CD4-positive, alpha-beta T cell treated with Interleukin-17A for 1 hour (primary cell): ENCODE measurements at regions not wholly inside any gene's neighbourhood (a gene's known extent, or its start where the extent isn't known, plus 50 kb on each side); places are given as distances from the start of the nearest gene placed in this dataset.
"Not testable (repeated sequence)": the region's sequence is repeated elsewhere in the genome, so short reads cannot be mapped to it uniquely, and the experiment has no call there.

ENCODE experiments used
- DNase-seq: peaks from one replicate; pipeline ENCODE4 v3.0.0-alpha.2; 2020

DNA sequence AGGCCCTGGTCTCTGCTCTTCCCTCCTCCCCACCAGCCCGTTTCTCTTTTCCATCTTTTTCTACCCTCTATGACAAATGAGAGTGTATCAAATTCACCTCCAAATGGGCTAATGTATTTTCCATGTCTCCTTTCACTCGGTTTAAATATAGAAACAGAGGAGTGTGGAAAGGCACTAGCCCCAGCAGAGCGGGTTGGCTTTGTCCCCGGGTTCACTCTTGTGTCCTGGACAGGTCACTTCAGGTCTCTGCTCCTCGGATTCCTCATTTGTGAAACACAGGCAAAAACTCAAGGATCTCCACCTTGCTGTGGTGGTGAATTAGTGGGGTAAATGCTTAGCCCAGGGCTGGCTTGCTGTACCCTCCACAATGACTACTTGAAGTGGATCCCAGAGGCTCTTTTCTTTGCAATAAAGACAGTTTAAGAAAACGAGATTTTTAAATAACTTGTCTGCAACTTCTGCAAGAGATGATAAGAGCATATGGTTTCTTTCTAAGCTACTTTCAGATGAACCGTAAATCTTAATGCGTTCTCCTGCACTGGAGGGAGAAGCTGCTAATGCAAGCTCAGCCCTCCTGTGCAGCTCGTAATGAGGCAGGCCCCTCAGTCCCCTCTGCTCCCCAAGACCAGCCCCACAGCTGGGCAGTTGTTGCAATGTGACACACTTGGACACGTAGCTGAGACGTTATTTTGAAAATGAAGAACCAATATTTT lies 292.9 kb downstream of the THBS2 start:
- no peak for DNase-seq

DNA sequence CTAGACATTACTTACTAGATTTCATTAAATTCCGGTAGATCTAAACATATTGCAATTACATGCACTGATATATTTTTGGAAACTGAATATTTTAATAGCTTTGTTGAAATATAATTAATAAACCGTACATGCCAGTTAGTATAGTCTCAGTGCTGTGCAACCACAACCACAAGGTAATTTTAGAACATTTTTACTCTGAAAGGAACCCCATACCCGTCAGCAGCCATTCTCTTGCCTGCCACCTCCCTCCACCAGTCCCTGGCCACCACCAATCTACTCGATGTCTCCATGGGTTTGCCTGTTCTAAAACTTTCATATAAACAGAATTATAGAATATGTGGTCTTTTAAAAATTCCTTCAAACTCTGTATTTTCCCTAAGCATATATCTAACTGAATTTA lies 293.9 kb downstream of the THBS2 start:
- DNase-seq, result no peak

DNA sequence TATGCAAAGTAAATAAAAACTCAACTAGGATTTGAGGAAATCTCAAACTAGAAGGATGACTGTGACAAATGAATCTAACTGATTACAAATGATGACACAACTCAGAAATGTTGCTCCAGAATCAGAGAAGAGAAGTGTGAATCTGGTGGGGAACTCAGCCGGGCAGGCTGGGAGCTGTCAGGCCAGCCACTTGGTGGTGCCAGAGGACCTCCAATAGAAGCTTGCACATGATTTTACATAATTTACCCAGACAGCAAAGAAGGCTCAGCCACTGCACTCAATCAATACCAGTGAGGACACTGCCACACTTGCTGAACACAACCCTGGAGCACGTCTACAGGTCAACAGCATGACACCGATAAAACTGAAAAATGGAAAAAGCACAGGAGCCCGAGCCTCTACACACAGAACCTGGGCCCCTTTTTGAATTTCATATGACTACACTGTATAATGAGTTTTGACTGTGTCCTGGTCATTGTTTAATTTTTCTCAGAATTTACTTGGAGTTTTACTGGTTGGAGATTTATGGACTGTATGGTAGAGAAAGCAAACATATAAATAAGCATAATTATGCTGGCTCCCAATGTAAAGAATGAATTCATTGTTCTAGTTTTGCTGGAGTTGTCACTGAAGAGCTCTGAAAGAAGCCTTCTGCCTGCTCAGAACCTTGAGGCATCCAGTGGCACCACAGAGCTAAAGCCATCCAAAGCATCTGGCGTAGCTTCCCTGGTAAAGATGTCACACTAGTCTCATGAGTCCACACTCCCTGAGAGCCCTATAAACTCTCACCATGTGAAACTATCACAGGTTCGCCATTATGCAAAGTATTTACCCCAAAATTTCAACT lies 296.5 kb downstream of the THBS2 start:
- peak; percentile 41 for DNase-seq

DNA sequence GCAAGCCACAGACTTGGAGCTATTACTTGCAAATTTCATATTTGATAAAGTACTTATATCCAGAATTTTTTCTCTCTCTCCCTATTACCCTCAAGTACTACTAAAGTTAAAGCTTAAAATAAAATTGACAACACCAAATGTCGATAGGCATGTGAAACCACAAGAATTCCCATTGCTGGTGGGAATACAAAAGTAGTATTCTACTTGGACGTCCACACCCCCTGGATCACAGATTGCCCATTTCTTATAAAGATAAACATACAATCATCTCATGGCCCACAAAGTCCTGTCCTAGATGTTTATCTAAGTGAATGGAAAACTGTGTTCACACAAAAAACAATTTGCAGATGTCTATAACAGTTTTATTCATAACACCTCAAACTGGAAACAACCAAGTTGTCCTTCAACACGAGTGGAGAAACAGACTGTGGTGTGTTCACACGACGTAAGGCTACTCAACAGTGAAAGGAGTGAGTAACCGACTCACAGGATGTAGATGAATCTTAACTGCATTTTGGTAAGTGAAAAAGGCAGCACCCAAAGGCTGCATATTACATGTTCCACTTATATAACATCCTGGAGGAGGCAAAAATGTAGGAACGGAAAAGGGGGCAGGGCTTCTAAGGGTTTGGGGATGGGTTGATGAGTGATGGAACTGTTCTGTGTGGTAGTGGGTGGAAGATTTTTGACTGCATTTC lies 297.4 kb downstream of the THBS2 start:
- DNase-seq, result no peak

DNA sequence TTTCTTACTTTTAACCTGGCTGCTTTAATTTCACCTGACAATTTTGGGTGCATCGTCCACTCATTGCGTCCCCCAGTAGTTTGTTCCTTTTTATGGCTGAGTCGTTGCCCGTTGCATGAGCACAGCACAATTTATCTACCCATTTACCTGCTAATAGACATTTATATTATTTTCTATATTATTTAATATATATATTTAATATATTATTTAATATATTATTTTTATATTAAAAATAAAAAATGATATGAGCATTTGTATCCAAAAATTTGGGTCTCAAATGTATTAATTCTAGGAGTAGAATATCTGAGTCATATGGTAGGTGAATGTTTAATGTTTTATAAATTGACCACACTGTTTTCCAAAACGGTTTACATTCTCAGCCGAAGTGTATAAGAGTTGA lies 300.2 kb downstream of the THBS2 start:
- DNase-seq, result no peak

DNA sequence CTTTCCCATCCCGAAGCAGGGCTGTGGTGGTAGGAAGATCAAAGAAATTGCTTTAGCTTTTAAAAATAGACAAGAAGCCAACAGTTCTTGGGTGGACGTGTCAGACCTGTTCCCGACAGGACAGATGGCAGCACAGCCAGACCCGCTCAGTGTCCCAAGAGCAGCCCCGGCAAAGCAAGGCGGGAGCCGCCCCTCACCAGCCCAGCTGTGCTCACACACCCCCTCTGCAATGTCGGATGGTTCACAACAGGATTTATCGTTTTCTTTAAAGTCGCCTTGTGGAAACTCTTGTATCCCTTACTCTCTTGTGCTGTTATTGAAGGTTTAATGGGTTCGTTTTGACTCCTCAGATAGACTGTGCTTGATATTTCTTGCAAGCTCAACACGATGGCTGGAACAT lies 302.4 kb downstream of the THBS2 start:
- no peak for DNase-seq

DNA sequence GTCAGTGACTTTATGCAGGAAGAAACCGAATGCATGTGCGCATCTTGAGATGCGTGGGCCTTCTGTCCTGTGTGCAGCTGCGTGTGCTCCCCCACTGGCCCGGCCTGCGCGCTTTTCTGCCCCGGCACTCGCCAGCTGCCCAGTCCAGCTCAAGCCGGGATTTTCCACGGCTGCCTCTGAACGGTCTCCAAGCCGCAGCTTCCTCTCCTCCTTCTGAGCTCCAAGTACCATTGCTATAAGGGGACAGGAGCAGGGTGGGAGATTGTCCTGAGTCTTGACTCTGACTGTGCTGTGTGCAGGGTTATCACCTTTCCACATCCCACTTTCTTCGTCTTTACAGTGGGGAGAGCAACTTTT lies 302.8 kb downstream of the THBS2 start:
- no peak for DNase-seq

DNA sequence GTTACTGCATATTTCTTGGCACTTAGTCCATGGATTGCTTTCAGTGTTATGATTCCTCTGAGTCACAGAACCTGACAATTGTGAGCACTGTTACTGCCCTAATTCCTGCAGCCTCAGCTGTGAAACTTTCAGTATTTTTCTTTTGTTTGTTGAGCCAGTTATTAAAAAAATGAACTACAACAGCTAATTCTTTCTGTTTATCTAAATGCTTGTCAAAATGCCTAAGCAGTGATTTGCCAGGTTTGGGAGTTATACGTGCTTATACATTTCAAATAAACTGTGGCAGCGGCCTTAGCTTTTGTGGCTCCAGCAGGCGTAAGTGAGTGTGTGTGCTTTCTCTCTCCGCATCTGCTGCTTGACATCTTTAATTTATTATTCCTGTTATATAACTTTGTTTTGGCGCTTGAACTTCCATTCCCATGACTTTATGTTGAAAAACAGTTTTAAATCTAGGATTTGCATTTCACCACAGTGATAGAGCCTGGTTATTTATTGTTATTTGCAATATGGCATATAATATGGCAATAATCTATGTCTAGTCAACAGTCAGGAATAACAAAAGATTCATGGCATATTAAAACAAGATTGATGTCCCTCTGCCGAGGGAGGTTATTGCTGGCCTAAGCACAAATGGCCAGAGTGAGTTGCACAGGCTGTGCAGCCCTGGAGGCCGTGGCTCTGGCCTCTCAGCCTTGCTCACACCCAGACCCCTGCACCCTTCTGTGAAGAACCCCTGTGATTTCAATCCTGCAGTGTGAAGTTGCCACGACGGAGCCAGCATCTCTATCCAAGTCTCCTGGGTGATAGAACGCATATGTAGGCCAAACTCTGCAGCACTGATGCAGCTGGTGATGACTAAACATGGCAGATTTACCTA lies 303.4 kb downstream of the THBS2 start:
- no peak for DNase-seq

DNA sequence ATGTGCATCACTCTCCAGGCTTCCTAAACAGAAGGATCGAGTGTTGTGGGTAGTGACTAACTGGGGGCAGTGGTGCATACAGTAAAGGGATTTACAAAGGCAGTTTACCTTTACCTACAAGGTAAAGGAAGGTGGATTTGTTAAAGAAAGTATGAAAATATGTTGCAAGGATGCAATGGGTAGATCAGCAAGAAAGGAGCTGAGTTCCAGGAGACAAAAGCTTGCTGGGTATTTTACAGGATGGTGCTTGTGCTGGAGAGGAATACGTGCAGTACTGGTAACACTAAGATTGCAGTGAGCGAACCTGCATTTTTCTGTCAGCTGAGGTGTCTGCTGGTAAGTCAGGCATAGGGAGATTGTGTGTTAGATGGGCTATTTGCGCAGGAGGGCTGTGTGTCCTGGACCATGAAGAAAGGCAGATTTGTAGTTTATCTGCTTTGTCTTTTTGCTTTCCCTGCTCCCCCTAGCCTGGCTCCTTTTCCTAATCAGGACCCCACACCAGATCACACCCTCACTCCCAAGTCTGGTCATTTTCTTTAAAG lies 304.6 kb downstream of the THBS2 start:
- DNase-seq, result no peak

DNA sequence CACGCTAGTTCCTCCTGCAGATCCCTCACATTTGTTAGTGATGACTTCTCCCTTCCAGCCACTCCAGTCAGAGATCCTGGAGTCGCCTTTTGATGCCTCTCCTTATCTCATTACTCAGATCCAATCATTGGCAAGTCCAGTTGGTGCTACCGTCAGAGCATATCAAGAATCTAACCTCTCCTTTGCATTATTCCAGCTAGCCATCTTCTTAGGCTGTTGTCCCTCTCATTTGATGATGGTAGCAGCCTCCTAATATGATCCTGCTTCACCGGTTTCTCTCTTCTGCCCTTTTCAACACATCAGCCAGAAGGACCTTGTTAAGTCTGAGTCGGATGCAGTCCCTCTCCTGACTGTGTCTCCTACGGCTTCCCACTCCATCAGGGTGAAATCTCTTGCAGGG lies 305.6 kb downstream of the THBS2 start:
- DNase-seq, result no peak

DNA sequence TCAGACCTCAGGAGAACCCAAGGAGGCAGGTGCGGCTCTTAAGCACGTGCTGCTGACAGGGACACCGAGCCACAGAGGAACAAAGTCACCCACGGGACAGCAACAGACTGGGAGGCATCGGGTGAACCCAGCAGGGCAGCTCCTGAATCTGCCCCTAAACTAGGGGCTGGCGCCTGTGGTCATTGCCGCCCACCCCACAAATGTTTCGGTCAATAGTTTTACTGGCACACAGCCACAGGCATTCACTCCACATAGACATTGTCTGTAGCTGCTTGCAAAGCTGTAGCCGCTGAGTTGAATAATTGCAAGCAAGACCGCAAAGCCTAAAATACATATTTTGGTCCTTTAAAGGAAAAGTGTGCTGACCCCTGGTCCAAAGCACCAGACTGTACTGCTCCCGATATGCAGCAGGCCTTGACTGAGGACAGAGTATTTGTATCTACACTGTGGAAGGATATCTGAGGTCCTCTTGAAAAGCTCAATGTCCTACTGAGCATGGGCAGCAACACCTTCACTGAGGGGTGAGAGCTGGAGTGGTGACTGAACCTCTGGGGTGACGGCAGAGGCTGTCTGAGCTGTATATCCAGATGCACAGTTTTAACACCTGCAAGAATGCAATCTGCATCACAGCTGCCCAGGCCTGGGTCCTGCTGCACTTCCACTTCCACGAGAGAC lies 310.3 kb downstream of the THBS2 start:
- no peak for DNase-seq

DNA sequence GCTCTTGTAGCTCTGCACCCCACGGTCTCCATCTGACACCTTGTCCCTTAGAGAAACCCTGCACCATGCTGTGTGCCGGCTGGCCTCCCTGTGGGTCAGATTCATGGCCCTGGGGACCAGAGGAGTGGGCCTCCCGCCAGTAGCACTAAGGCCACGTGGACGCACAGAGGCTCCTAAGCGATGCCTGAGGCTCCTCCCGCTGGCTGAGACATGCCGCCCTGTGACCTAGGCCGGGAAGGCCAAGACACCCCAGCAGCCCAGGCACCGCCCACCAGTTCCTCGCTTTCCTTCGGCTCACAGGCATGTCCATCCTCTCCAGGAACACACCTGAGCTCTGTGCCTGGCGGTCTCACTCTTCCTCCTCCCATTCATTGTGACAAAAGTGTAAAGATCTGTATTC lies 311.0 kb downstream of the THBS2 start:
- DNase-seq, result no peak

DNA sequence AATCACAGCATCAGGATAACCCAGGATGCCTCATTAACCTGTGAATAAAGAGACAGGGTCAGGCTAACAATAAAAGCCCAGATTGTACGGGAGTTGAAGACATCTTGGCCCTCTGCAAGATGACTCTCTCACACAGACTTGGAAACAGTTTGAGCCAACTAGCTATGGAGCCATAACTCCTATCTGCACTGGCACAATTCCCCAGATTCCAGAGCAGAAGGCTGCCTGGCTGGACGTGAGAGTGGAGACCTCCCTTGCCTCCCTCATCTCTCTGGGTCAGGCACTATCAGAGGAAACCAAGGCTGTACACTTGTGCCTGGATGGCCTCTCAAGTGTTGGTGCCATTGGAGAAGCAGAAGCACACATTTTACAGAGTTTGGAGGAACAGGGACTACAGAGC lies 312.6 kb downstream of the THBS2 start:
- no peak for DNase-seq

DNA sequence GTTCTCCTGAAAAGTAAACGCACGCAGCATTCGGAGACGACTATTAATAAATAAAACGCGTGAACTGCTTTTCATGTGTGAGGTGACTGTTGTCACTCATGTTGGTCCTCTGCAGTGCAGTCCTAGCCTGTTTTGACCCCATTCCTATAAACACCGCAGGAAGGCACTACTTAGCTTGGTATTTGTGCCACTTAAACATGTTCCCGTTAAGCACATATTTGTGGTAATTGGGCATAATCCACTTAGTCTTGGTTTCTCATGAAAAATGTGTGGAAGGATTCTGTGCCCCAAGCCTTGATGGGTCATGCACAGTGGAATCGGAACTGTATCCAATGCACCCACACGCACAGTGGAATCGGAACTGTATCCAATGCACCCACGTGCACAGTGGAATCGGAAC lies 313.9 kb downstream of the THBS2 start:
- DNase-seq, result no peak

DNA sequence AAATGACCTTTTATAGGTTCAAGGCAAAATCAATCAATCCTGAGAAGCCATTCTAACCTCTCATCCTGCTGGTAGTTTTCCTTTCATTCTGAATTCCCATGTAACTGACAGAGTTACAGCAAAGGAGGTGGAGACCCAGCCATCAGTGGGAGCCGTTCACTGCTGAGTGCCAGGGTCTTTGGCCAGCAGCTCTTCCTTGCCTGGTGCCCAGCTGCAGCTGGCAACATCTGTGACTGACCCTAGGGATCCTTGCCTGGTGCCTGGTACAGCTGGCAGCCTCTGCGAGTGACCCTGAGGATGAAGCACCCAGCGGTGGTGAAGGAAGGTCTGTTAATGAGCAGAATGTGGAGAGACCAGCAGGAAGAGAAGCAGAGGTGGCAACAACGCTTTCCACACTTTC lies 314.6 kb downstream of the THBS2 start:
- no peak for DNase-seq

DNA sequence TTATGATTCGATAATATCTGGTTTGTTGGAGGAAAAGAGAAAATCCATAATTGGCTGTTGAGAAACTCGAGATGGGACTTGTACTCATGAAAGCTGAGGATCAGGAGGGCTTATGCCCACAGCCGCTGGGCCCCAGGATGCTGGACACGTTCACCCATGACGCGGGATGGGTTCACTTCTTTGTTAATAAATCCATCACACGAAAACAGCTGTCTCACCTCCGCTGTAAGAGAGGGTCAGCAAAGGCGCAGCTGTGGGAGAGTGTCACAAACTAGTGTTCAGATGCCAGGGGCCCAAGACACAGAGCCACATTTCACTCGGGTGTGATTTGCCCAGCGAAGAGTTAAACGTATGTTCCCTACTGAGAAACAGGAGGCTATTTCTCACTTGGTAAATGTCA lies 315.1 kb downstream of the THBS2 start:
- no peak for DNase-seq

DNA sequence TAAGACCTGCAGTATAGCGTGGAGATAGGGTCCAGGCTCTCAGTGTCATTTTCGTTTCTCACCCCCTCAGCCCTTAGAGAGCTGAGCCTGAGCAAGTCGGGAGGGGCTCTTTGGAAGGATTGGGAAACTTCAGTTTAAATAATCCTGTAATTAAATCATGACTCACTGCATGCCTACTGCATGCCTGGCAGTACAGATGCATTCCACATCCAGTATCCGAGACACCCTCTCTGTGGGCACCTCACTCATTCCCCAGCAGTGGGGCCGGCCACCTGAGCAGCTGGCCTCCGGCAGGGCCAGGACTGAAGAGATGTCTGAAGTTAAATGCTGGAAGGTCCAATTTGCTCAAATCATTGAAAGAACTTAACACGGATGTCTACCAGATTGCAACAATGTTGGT lies 316.6 kb downstream of the THBS2 start:
- DNase-seq, result no peak

DNA sequence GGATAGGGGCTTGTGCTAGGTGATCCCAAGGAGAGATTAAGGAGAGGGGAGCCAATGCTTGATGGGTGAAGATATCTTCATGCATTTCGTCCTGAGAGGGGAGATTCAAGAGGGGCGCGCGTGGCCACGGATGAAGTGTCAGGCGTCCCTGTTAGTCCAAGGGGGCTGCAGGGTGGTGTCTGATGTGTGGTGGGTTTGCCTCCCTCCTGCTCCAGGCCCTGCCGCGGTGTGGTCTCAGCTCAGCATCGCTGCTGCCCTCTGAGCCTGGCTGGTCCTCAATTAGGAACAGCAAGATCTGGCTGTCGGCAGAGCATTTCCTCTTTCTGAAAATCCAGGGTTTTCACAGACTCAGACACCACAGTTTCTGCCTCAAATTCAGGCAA lies 318.0 kb downstream of the THBS2 start:
- no peak for DNase-seq

DNA sequence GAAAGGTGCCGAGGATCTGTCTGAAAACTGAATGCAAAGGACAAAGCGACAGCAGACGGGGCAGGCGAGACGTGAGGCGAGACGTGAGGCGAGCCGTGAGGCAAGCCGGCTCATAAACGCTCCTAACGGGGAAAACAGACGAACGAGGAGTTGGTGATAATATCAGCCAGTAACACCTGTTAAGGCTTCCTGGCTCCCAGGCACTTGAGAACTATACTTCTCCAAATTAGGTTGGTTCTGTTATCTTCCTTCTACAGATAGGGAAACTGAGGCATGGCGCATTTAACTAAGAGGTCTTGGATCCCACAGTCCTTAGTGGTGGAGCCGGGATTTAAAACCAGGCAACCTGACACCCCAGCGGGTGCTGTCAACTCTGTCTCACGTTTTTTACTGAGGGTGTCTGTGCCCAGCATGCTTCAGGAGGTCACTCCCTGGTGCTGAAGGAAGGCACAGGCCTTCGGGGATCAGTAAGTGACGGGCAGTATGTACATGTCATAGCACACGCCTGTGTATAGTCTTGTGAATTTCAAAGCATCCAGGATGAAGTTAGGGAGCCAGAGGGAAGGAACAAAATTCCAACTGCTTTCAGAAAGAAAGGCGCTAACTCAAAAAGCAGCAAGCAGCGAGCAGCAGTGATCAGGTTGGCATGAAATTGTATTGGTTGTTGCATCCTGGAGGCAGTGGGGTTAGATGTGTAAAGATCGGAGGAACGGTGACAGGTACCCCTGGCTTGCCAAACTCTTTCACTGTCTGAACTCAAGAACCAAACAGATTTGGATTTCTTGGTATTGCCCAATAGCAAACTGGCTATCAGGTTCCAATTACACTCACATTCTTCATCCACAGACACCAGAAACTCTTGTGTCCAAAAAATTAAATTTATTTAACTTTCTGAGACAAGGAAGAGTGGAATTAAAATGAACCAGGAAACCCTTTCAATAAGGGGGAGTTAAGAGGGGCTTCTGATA lies 318.7 kb downstream of the THBS2 start:
- DNase-seq, result no peak

DNA sequence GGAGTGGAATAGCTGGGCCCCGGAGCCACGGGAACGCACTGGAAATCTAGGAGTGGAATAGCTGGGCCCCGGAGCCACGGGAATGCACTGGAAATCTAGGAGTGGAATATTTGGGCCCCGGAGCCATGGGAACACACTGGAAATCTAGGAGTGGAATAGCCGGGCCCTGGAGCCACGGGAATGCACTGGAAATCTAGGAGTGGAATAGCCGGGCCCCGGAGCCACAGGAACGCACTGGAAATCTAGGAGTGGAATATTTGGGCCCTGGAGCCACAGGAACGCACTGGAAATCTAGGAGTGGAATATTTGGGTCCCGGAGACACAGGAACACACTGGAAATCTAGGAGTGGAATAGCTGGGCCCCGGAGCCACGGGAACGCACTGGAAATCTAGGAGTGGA lies 321.5 kb downstream of the THBS2 start:
- not testable (repeated sequence) for DNase-seq

DNA sequence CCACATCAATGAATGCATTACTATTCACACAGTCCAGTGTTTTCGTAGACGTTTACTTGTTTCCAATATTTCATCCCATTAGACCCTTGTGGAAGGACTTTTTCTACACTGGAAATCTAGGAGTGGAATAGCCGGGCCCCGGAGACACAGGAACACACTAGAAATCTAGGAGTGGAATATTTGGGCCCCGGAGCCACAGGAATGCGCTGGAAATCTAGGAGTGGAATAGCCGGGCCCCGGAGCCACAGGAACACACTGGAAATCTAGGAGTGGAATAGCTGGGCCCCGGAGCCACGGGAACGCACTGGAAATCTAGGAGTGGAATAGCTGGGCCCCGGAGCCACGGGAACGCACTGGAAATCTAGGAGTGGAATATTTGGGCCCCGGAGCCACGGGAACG lies 322.6 kb downstream of the THBS2 start:
- not testable (repeated sequence) for DNase-seq
